H1 (cell line): ENCODE measurements at regions not wholly inside any gene's neighbourhood (a gene's known extent, or its start where the extent isn't known, plus 50 kb on each side); places are given as distances from the start of the nearest gene placed in this dataset.

ENCODE experiments used
- BRCA1 ChIP-seq: IDR thresholded peaks from 2 replicates; pipeline ENCODE4 v1.6.1; 2012; ENCODE audit warnings: low read depth, low read length, improper control_type of control experiment
- EGR1 ChIP-seq: IDR thresholded peaks from 2 replicates; pipeline ENCODE4 v1.6.1; 2011; ENCODE audit warnings: low read depth, low read length, borderline replicate concordance
- EZH2 ChIP-seq: fragments of 200-600 bp; sonication (generic); IDR thresholded peaks from 2 replicates; pipeline ENCODE4 v1.7.1; 2012; ENCODE audit warnings: low read depth, mild to moderate bottlenecking, moderate library complexity, low read length, inconsistent platforms; ENCODE audit not compliant: severe bottlenecking
- FOSL1 ChIP-seq: IDR thresholded peaks from 2 replicates; pipeline ENCODE4 v1.6.1; 2011; ENCODE audit warnings: mild to moderate bottlenecking, low read depth, low read length, moderate library complexity; ENCODE audit not compliant: insufficient read depth
- JUN ChIP-seq: IDR thresholded peaks from 2 replicates; pipeline ENCODE4 v1.6.1; 2011; ENCODE audit warnings: low read depth, mild to moderate bottlenecking, improper control_type of control experiment, low read length
- POLR2A ChIP-seq, 2 experiments: IDR thresholded peaks; 1 replicate in 1 of 2; 2 replicates in 1 of 2; pipeline ENCODE4 v1.6.1; 2011; ENCODE audit warnings: low read depth in 2 of 2, low read length in 2 of 2, mild to moderate bottlenecking in 2 of 2; ENCODE audit errors: control extremely low read depth in 1 of 2
- RFX5 ChIP-seq: IDR thresholded peaks from 2 replicates; pipeline ENCODE4 v1.6.1; 2011; ENCODE audit warnings: low read depth, low read length, improper control_type of control experiment, borderline replicate concordance
- TCF12 ChIP-seq: IDR thresholded peaks from 2 replicates; pipeline ENCODE4 v1.6.1; 2011; ENCODE audit warnings: low read depth, mild to moderate bottlenecking, low read length
- USF2 ChIP-seq: IDR thresholded peaks from 2 replicates; pipeline ENCODE4 v1.6.1; 2011; ENCODE audit warnings: low read length, improper control_type of control experiment

GRCh38 chr7:125088555-125088954 lies 158.9 kb upstream of the POT1 start:
- TF ChIP-seq USF2 (no peak), RFX5 (no peak), BRCA1 (no peak), POLR2A (IDR thresholded peaks at IDR 0.05; ENCODE audit: control extremely low read depth in 1 of 2, low read depth in 2 of 2, low read length in 2 of 2) (no peak), JUN (no peak), EGR1 (no peak), EZH2 (no peak), TCF12 (no peak), FOSL1 (no peak)
